Suprapubic skin (tissue), 3 donors: ENCODE measurements at regions not wholly inside any gene's neighbourhood (a gene's known extent, or its start where the extent isn't known, plus 50 kb on each side); places are given as distances from the start of the nearest gene placed in this dataset.

Experiments
- POLR2A ChIP-seq, 2 donors: fragments of 450-650 bp; IDR thresholded peaks; one replicate each; pipeline ENCODE4 v1.6.1; 2017; ENCODE audit warnings: antibody characterized with exemption in 2 of 2, mild to moderate bottlenecking in 2 of 2, moderate library complexity in 2 of 2
- TF ChIP-seq, protein P1 (sequence below), 2 donors: fragments of 200-600 bp in 1 of 2; fragments of 450-650 bp in 1 of 2; sonication (generic) in 1 of 2; IDR thresholded peaks; one replicate each; pipeline ENCODE4 v1.5.1; 2016 to 2019; ENCODE audit warnings: antibody characterized with exemption in 2 of 2, mild to moderate bottlenecking in 1 of 2, moderate library complexity in 1 of 2

GRCh38 chr10:114877301-114877644, 55.7 kb downstream of the FHIP2A start:
- TF ChIP-seq, protein P1, sequence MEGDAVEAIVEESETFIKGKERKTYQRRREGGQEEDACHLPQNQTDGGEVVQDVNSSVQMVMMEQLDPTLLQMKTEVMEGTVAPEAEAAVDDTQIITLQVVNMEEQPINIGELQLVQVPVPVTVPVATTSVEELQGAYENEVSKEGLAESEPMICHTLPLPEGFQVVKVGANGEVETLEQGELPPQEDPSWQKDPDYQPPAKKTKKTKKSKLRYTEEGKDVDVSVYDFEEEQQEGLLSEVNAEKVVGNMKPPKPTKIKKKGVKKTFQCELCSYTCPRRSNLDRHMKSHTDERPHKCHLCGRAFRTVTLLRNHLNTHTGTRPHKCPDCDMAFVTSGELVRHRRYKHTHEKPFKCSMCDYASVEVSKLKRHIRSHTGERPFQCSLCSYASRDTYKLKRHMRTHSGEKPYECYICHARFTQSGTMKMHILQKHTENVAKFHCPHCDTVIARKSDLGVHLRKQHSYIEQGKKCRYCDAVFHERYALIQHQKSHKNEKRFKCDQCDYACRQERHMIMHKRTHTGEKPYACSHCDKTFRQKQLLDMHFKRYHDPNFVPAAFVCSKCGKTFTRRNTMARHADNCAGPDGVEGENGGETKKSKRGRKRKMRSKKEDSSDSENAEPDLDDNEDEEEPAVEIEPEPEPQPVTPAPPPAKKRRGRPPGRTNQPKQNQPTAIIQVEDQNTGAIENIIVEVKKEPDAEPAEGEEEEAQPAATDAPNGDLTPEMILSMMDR (IDR thresholded peaks at IDR 0.05) = no peak
- no peak for TF ChIP-seq POLR2A (IDR thresholded peaks at IDR 0.05)
